Upper lobe of left lung (tissue), 6 donors: ENCODE measurements at regions not wholly inside any gene's neighbourhood (a gene's known extent, or its start where the extent isn't known, plus 50 kb on each side); places are given as distances from the start of the nearest gene placed in this dataset.

ENCODE experiments used
- ATAC-seq, 2 donors: fragments of 200-7000 bp; cut with Tn5 transposase; one replicate each; pipeline ENCODE4 v1.9.1; 2022; ENCODE audit warnings: mild to moderate bottlenecking in 2 of 2, moderate library complexity in 2 of 2; ENCODE audit not compliant: low FRiP score in 2 of 2
- DNase-seq, 2 donors: peaks; one replicate each; pipeline ENCODE4 v3.0.0-alpha.2; 2019 to 2020
- H3K27ac ChIP-seq, 4 donors: fragments of 200-600 bp; sonication (generic); one replicate each; pipeline ENCODE4 v1.5.1; 2016 to 2019
- H3K27me3 ChIP-seq, 4 donors: fragments of 200-600 bp; sonication (generic); one replicate each; pipeline ENCODE4 v1.5.1; 2017 to 2019
- H3K36me3 ChIP-seq, 4 donors: fragments of 200-600 bp; sonication (generic); one replicate each; pipeline ENCODE4 v1.5.1; 2016 to 2019
- H3K4me1 ChIP-seq, 4 donors: fragments of 200-600 bp; sonication (generic); one replicate each; pipeline ENCODE4 v1.5.1; 2018 to 2019
- H3K4me3 ChIP-seq, 4 donors: fragments of 200-600 bp; sonication (generic); one replicate each; pipeline ENCODE4 v1.5.1; 2017 to 2019; ENCODE audit warnings: mild to moderate bottlenecking in 2 of 4, moderate library complexity in 1 of 4
- H3K9me3 ChIP-seq, 4 donors: fragments of 200-600 bp; sonication (generic); one replicate each; pipeline ENCODE4 v1.5.1; 2018 to 2019
- EP300 ChIP-seq, 4 donors: sonication (generic); formaldehyde crosslinking; IDR thresholded peaks; one replicate each; pipeline ENCODE4 v1.5.1; 2017; ENCODE audit warnings: antibody characterized with exemption in 4 of 4, control low read depth in 2 of 4
- POLR2A ChIP-seq, 4 donors: fragments of 450-650 bp; IDR thresholded peaks; one replicate each; pipeline ENCODE4 v1.5.1; 2016 to 2017; ENCODE audit warnings: antibody characterized with exemption in 4 of 4, mild to moderate bottlenecking in 2 of 4
- POLR2AphosphoS5 ChIP-seq, 2 donors: sonication (generic); formaldehyde crosslinking; IDR thresholded peaks; one replicate each; pipeline ENCODE4 v1.5.1; 2017; ENCODE audit warnings: antibody characterized with exemption in 2 of 2
- WGBS, 2 donors: methylation state at CpG; one replicate each; pipeline ENCODE4 v1.1.5; 2017 to 2018; 5-methylcytosine and 5-hydroxymethylcytosine counted together
- TF ChIP-seq, protein P1 (sequence below), 6 experiments: fragments of 450-650 bp in 4 of 6; fragments of 200-600 bp in 2 of 6; sonication (generic) in 2 of 6; IDR thresholded peaks; one replicate each; pipeline ENCODE4 v1.5.1; 2016 to 2019; ENCODE audit warnings: antibody characterized with exemption in 6 of 6
- donor health status: DM: no; HTN: no; CAD: no; lungs with moderate emphysema.
- donor health status: DM: no; HTN: yes; CAD: no; lungs with severe emphysema.

DNA sequence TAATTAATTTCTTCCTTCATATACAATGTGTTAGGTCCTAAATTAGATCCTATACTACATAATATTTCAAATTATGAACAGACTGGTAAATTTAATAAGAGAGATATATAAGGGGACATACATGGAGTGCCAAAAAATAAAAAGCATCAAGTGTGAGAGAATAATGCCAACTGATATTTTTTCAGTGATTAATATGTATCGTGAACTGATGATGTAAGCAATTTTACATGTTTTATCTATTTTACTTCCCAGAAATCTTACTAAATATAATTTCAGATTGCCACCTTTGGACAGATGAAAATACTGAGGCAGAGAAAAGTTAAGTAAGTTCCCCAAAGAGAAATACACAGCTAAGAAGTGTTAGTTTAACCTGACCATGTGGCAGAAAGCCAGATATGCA lies 870.8 kb downstream of the SLITRK5 start:
- H3K36me3 ChIP-seq, result no peaks in the 10 kb centered on the region
- H3K27me3 ChIP-seq, result no peaks in the 10 kb centered on the region
- H3K9me3 ChIP-seq, result no peaks in the 10 kb centered on the region
- no peak for ATAC-seq
- no peak overlapping the region for H3K4me3 ChIP-seq
- 95 to 96% methylated on average over 1 of the region's 1 CpG for WGBS, 2 donors
- TF ChIP-seq, protein P1, sequence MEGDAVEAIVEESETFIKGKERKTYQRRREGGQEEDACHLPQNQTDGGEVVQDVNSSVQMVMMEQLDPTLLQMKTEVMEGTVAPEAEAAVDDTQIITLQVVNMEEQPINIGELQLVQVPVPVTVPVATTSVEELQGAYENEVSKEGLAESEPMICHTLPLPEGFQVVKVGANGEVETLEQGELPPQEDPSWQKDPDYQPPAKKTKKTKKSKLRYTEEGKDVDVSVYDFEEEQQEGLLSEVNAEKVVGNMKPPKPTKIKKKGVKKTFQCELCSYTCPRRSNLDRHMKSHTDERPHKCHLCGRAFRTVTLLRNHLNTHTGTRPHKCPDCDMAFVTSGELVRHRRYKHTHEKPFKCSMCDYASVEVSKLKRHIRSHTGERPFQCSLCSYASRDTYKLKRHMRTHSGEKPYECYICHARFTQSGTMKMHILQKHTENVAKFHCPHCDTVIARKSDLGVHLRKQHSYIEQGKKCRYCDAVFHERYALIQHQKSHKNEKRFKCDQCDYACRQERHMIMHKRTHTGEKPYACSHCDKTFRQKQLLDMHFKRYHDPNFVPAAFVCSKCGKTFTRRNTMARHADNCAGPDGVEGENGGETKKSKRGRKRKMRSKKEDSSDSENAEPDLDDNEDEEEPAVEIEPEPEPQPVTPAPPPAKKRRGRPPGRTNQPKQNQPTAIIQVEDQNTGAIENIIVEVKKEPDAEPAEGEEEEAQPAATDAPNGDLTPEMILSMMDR (IDR thresholded peaks at IDR 0.05), result no peak
- TF ChIP-seq POLR2A (IDR thresholded peaks at IDR 0.05) (no peak), EP300 (IDR thresholded peaks at IDR 0.05) (no peak), POLR2AphosphoS5 (IDR thresholded peaks at IDR 0.05) (no peak)
- no peak overlapping the region for H3K27ac ChIP-seq
- DNase-seq, result no peak
- no peaks in the 10 kb centered on the region for H3K4me1 ChIP-seq

DNA sequence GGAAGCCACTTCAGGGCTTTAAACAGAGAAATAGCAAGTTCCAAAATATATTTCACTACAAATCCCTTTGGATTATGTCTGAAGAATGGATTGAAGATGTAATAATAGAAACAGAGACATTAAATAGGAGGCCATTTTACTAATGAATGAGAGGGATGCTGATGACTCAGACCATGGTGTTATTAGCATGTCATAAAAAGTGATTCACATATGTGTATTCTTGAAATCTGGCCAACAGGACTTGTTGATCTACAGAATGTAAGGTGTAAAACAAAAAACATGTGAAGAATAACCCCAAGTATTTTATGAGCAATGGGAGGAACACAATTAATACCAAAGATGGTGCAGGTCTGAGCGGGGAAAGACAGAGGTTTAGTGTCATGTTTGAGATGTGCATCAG lies 873.7 kb downstream of the SLITRK5 start:
- WGBS, 2 donors, result 92 to 94% methylated on average over 1 of the region's 1 CpG
- H3K27me3 ChIP-seq, result no peaks in the 10 kb centered on the region
- no peaks in the 10 kb centered on the region for H3K4me1 ChIP-seq
- no peak for ATAC-seq
- no peaks in the 10 kb centered on the region for H3K9me3 ChIP-seq
- H3K27ac ChIP-seq, result no peak overlapping the region
- DNase-seq, result no peak
- H3K36me3 ChIP-seq, result no peaks in the 10 kb centered on the region
- TF ChIP-seq EP300 (IDR thresholded peaks at IDR 0.05), result no peak
- H3K4me3 ChIP-seq, result no peak overlapping the region

DNA sequence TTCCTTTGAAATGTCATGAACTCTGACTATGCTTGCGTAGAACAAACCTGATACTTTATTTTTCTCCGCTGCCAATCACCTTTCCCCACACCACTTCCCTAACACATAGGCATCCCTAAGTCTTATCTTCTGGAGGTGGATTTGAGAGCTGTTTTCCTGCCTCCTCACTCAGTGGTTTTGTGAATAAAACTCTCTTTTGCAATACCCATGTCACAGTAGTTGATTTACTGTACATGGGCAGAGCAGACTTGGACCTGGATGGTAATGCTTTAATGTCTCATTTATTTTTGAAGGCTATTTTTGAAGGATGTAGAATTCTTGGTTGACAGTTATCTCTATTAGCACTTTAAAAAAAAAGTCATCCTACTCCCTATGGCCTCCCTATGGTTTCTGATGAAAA lies 881.8 kb downstream of the SLITRK5 start:
- TF ChIP-seq POLR2AphosphoS5 (IDR thresholded peaks at IDR 0.05) (no peak), EP300 (IDR thresholded peaks at IDR 0.05) (no peak), POLR2A (IDR thresholded peaks at IDR 0.05) (no peak)
- TF ChIP-seq, protein P1 (IDR thresholded peaks at IDR 0.05), result no peak

DNA sequence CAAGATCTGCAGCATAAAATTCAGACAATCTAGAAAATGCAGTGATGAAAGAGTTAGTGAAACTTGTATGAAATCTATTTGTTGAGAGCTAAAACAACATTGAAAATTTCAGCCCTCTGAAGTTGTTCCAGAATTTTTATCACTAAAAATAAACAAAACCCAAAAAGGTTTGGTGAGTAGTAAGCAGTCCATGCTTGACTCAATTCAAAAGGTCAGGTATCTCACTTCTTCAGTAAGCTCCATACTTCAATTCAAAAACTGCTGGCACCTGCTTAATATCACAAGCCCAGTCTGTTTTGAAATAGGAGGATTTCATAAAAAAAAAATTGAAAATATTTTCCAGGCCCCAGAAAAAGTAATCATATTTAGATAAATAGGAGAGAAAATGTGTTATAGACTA lies 894.4 kb downstream of the SLITRK5 start:
- Histone ChIP-seq H3K27ac (no peak overlapping the region), H3K4me3 (no peak overlapping the region), H3K4me1 (no peaks in the 10 kb centered on the region), H3K9me3 (no peaks in the 10 kb centered on the region), H3K27me3 (no peaks in the 10 kb centered on the region), H3K36me3 (no peaks in the 10 kb centered on the region)
- DNase-seq (no peak), ATAC-seq (no peak)
- TF ChIP-seq, protein P1 (IDR thresholded peaks at IDR 0.05), result no peak

More for the DNA sequence above, 881.8 kb downstream of the SLITRK5 start:
- ATAC-seq, result no peak
- Histone ChIP-seq H3K4me1 (no peaks in the 10 kb centered on the region), H3K27ac (no peak overlapping the region), H3K9me3 (no peaks in the 10 kb centered on the region), H3K4me3 (no peak overlapping the region), H3K27me3 (no peaks in the 10 kb centered on the region), H3K36me3 (no peaks in the 10 kb centered on the region)
- no peak for DNase-seq
- 88 to 90% methylated on average over 2 of the region's 2 CpGs for WGBS, 2 donors

DNA sequence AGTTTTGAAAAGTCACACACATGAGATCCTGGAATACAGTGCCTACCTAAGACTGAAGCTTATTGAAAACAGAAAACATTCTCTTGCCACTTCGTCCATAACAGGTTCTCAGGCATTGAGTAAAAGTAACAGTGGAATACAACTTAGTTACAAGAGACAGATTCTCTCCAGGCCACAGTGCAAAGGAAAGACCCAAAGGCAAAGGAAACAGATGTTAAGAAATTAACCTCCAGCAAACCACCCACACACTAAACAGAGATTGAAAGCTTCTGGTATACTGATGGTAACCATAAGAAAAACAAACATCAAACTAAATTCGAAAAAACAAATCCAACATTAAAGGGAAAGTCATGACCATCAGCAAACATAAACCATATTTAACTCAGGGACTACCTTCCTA lies 914.7 kb downstream of the SLITRK5 start:
- Histone ChIP-seq H3K27ac (no peak overlapping the region), H3K27me3 (no peaks in the 10 kb centered on the region), H3K4me3 (no peak overlapping the region), H3K9me3 (no peaks in the 10 kb centered on the region), H3K36me3 (no peaks in the 10 kb centered on the region), H3K4me1 (no peaks in the 10 kb centered on the region)
- DNase-seq (no peak), ATAC-seq (no peak)
- WGBS, 2 donors, result 37 to 38% methylated on average over 2 of the region's 2 CpGs
- TF ChIP-seq, protein P1 (IDR thresholded peaks at IDR 0.05), result no peak
- no peak for TF ChIP-seq EP300 (IDR thresholded peaks at IDR 0.05)
- no peak for TF ChIP-seq POLR2A (IDR thresholded peaks at IDR 0.05)
- TF ChIP-seq POLR2AphosphoS5 (IDR thresholded peaks at IDR 0.05), result no peak
